RKO (cell line): ENCODE measurements at regions not wholly inside any gene's neighbourhood (a gene's known extent, or its start where the extent isn't known, plus 50 kb on each side); places are given as distances from the start of the nearest gene placed in this dataset.

Source experiments
- DNase-seq: peaks from one replicate; pipeline ENCODE4 v3.0.0-alpha.2; 2016; ENCODE audit warnings: low spot score

GRCh38 chr6:97591955-97592354 is 308.9 kb upstream of the MMS22L start:
- no peak for DNase-seq

DNA sequence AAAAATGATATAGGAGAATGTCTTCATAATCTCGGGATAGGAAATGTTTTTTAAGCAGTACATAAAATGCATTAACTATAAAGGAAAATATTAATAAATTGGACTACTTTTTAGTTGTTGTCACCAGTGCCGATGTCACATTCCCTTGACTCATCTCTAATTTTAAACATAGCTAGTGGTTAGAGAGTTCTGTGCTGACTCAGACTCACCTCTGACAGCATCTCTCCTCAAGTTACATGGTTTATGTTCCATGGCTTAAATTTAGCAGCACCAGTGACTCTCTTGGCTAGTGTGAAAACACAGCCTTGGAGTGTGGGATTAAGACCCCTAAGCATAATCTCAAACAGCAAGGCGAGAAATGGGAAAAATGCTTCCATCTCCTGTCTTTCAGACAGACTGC is 311.8 kb upstream of the MMS22L start:
- peak; percentile 65 for DNase-seq

- no peak for DNase-seq
Observed at GRCh38 chr6:97621111-97621510, 338.1 kb upstream of the MMS22L start.

DNA sequence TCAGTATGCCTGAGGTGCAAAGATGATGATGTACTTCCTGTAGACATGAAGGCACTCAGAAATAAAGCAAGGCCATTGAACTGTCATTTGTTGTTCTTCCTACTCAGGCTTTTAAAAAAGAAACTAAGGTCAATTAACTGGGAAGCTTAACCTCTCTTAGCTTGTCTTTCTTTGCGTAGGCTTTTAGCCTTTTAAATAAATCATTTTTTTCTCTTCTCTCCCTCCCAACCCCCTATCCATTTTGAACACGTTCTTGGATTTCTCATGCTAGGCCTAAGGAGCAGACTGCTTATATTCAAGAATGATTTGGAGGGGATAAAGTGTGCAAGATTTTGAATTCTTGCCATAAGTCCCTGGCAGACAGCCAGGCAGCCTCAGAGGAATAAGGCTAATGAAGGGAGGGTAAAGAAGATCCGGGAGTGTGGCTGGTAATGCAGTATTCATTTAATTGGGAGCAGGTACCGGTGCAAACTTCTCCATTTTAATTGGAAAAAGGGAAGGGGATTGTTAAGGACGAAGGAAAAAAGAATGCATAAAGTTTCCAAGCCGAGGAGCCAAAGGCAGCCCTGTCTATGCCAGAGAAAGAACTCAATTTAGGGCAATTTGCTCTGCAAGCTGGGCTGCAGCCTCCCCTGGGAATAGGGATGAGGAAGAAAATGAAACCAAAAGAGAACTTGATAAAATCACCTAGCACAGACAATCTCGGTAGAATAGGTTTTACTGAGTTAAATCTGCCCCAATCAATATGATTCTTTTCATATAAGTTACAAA is 343.8 kb upstream of the MMS22L start:
- DNase-seq, result no peak

DNA sequence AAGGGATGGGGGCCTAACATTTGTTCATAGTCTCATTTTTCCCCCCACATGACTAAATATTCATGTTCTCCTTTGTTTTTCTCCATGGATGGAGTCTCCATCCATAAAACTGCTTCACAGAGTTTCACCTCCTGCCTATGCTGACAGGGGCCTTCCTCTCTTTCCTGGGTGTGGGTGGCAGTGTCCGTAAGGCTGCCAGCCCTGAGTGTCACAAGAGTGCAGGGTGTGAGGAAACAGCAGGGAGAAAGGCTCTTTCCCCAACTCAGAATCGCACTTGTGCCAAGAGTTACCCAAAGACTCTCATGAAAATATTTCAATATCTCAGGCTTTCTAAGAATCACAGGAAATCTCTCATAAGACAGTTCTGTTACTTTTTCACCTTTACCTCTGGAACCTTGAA is 346.2 kb upstream of the MMS22L start:
- DNase-seq, result no peak

DNA sequence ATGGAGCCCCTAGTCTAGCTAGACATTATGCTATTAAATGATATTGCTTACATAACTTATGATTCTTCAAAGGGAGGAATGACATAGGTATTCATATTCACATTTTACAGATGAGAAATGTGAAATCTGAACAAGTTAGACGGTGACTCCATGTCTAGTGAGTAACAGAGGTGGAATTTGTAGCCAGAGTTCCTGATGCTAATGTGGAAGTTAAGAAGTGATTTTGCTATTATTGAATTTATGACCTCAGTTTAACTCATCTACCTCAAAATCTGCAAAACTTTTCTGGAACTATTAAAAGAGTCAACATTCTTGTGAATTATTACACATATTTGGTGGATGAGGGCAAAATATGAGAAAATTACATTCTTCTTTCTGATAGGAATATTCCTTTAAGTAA is 347.6 kb upstream of the MMS22L start:
- DNase-seq, result peak; percentile 19

GRCh38 chr6:97632341-97632740 is 349.3 kb upstream of the MMS22L start:
- DNase-seq, result no peak

- no peak for DNase-seq
Observed at GRCh38 chr6:97639702-97640101, 356.7 kb upstream of the MMS22L start.

GRCh38 chr6:97644353-97644752 is 361.3 kb upstream of the MMS22L start:
- no peak for DNase-seq

DNA sequence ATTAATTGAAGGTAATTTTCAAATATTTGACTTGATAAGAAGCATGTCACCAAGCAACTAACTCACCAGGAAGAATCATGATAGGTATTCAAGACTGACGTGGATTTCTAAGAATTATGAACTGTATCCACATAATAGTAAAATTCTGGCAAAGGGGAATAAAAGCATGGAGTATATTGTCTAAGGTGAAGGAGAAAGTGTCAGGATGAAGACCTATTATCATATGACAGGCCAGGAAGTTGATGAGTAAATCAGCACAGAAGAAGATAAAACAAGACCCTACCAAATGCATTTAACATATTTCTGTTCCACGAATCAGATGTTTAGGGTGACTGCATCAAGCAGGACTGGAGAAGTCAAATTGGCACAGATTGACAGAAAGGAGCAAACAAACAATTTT is 362.7 kb upstream of the MMS22L start:
- no peak for DNase-seq

GRCh38 chr6:97653076-97653475 is 370.1 kb upstream of the MMS22L start:
- no peak for DNase-seq

DNA sequence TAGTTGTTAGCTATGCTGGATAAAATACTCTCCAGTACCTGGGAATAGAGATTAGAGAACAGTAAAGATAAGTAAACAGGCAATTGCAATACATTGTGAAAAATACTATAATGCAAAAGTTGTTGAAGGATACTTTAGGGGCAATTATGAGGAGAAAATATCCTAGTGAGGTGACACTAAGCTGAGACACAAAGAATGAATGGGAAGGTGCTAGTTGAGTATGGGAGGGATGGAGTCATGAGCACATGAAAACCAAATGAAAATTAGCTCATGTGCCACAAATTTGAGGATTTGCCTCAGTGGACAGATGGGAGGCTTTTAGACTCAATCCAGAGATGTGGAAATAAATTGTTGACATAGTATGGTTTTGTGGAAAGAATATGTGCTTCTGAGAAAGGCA is 370.5 kb upstream of the MMS22L start:
- no peak for DNase-seq

GRCh38 chr6:97654674-97655073 is 371.7 kb upstream of the MMS22L start:
- no peak for DNase-seq

GRCh38 chr6:97656236-97656635 is 373.2 kb upstream of the MMS22L start:
- DNase-seq, result no peak

DNA sequence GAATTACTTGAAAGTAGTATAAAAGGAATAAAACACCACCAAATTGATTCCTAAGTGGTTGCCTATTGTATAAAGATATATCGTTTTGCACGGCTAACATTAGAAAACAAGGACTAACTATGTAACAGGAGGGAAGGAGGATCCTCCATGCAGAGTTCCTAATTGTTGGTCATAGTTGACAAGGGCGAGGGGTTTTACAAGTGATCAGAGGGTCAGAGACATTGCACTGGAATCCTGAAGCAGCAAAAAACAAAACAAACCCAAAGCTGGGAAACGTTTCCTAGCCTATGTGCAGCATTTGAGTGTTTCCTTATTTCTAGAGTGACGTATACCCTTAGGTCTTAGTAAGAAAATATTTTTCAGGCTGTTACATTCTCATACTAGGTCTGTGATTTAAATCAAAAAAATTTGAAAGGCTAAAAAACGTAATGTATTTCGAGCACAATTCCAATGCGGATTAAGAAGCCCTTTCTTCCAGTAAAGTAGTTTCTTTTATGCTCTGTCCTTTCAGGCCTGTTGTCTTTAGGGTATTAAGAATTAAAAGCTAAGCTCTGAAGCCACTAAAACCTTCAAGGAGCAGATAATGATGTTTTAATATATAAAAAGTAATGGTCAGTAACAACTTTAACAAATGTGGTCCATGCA is 373.8 kb upstream of the MMS22L start:
- DNase-seq, result no peak

DNA sequence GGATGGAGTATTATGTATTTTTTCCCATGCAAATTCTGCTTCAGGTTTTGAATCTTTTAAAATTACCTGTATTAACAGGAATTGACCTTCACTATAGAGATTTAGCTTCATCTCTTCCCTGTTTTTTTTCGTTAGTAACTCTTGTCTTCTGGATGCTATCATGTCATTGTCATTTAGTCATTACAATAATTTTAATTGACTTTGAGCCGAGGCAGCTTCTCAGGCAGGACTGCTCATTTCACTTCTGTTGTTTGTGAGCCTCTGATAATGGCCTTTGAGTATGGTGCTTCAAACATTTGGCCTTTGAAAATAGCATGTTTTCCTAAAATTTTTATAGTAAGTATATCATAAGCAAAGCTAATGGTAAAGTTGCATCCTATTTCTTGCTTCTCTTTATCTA is 375.1 kb upstream of the MMS22L start:
- no peak for DNase-seq

GRCh38 chr6:97663252-97663651 is 380.2 kb upstream of the MMS22L start:
- DNase-seq, result no peak

GRCh38 chr6:97665446-97665845 is 382.4 kb upstream of the MMS22L start:
- DNase-seq, result no peak

GRCh38 chr6:97666889-97667288 is 383.9 kb upstream of the MMS22L start:
- no peak for DNase-seq

- no peak for DNase-seq
Observed at GRCh38 chr6:97668716-97669115, 385.7 kb upstream of the MMS22L start.

- DNase-seq, result no peak
Observed at GRCh38 chr6:97669191-97670031, 386.4 kb upstream of the MMS22L start.

GRCh38 chr6:97674802-97675201 is 391.8 kb upstream of the MMS22L start:
- DNase-seq, result no peak

- no peak for DNase-seq
Observed at GRCh38 chr6:97677626-97678025, 394.6 kb upstream of the MMS22L start.
